Epithelial cell of proximal tubule (primary cell): ENCODE measurements at regions not wholly inside any gene's neighbourhood (a gene's known extent, or its start where the extent isn't known, plus 50 kb on each side); places are given as distances from the start of the nearest gene placed in this dataset.

ENCODE experiments used
- DNase-seq: peaks from one replicate; pipeline ENCODE4 v3.0.0-alpha.2; 2011; ENCODE audit warnings: low read depth
- H3K4me3 ChIP-seq: 2 replicates; pipeline ENCODE4 v1.5.1; 2011; ENCODE audit warnings: low read depth, mild to moderate bottlenecking, low read length
- TF ChIP-seq, protein P1 (sequence below): conservative IDR thresholded peaks from 2 replicates; pipeline ENCODE4 v1.5.1; 2012; ENCODE audit warnings: low read depth, mild to moderate bottlenecking, low read length

DNA sequence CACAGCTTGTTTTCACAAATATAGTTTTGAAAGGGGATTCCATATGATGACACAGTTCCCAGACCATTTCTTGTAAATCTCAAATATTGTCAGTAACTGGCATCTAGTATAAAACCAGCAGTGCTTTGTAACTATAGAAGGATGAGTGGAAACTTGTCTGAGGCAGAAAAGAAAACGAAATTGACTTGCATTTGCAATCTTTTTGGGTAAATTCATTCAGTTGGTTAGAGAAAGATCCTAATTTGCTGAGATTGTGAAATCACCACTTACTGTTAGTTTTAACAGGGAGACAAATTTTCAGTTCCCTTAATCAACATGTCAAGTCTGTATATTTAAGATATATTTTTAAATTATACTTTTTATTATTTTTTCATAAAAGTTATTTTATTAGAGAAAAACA, 71.5 kb upstream of the VEGFC start:
- no peak overlapping the region for H3K4me3 ChIP-seq
- no peak for DNase-seq
- TF ChIP-seq, protein P1, sequence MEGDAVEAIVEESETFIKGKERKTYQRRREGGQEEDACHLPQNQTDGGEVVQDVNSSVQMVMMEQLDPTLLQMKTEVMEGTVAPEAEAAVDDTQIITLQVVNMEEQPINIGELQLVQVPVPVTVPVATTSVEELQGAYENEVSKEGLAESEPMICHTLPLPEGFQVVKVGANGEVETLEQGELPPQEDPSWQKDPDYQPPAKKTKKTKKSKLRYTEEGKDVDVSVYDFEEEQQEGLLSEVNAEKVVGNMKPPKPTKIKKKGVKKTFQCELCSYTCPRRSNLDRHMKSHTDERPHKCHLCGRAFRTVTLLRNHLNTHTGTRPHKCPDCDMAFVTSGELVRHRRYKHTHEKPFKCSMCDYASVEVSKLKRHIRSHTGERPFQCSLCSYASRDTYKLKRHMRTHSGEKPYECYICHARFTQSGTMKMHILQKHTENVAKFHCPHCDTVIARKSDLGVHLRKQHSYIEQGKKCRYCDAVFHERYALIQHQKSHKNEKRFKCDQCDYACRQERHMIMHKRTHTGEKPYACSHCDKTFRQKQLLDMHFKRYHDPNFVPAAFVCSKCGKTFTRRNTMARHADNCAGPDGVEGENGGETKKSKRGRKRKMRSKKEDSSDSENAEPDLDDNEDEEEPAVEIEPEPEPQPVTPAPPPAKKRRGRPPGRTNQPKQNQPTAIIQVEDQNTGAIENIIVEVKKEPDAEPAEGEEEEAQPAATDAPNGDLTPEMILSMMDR, result no peak

DNA sequence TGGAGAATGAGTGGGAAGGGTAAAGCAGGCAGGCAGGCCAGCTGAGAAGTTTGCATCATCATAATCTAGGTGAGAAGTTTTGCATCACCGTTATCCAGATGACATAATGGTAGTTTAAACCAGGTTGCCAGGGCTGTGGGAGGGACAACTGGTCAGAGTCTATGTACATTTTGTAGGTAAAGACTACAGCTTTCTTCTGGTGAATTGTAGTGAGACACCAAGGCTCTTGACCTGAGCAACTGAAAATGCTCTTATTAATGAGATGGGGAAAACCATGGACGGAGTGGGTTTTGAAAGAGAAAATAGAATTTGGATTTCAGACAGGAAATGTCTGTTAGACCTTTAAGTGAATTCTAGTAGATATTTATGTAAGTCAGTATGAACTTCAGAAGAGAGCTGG, 76.0 kb upstream of the VEGFC start:
- TF ChIP-seq, protein P1, result no peak
- DNase-seq, result no peak
- H3K4me3 ChIP-seq, result no peak overlapping the region

DNA sequence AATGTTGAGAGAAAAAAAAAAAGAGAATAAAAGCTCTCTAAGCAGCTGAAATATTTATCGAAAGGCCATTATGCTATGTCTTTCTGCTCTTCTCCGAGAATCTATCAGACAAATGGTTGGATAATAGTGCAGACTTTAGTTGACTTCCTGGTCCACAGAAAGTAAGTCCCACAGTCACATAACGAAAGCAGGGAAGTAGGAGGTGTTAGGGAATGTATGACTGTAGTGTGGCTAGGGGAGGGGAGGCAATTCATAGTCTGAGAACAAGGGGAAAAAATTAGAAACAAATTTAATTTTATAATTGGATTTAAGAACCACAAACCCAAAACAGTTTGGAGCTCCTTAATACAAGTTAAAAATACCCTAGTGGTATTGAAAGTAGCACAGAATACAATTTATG, 79.7 kb upstream of the VEGFC start:
- TF ChIP-seq, protein P1, result no peak
- no peak overlapping the region for H3K4me3 ChIP-seq
- DNase-seq, result no peak

DNA sequence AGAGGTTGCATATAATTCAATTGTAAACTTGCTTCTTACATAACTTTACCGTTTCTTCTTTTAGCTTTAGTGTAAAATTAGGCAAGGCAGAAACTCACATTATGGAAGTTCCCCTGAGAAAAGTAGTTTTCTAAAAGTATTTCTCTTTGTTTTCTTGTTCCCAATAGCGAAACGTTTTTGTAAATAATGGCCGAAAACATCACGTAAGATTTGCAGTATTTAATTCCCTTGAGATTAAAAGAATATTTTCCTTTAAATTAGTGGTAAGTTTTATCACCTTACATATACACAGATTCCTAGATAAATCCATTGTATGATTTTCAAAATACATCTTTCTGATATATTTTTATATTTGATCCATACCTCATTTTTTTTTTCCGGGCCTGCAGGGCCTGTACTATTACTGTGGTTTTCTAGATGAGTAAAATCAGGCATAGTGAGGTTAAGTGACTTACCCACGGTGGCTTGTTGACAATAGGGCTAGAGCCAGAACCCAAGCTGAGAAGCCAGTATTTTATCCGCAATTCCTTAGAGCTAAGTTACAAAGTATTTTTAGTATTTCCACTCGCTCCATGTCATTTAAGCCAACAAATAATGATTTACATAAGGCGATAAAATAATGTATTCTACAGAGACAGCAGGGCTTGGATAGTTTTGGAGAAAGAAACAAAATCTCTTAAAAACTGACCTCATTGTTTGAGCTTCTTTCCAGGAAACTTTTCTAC, 82.2 kb upstream of the VEGFC start:
- TF ChIP-seq, protein P1, result no peak
- no peak for DNase-seq
- no peak overlapping the region for H3K4me3 ChIP-seq

DNA sequence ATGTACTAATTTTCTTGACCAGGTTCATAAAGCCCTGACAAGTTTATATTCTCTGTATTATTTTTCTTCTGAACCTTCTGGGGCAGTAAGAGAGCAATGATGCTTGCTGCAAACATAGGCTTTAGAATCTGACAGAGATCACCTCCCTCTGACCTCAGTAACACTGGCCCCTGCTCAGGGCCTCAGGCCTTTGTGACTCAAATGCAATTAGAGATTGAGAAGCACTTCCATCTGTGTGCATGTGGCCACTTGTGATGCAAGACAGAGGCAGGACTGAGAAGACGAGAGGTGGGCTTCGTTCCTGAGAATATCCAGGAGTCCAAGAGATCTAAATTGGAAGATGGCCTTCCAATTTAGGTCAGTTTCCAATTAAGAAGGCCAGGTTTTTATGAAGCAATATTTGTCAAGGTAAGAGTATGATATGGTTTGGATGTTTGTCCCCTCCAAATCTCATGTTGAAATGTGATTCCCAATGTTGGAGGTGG, 82.8 kb upstream of the VEGFC start:
- DNase-seq, result no peak
- TF ChIP-seq, protein P1, result no peak

DNA sequence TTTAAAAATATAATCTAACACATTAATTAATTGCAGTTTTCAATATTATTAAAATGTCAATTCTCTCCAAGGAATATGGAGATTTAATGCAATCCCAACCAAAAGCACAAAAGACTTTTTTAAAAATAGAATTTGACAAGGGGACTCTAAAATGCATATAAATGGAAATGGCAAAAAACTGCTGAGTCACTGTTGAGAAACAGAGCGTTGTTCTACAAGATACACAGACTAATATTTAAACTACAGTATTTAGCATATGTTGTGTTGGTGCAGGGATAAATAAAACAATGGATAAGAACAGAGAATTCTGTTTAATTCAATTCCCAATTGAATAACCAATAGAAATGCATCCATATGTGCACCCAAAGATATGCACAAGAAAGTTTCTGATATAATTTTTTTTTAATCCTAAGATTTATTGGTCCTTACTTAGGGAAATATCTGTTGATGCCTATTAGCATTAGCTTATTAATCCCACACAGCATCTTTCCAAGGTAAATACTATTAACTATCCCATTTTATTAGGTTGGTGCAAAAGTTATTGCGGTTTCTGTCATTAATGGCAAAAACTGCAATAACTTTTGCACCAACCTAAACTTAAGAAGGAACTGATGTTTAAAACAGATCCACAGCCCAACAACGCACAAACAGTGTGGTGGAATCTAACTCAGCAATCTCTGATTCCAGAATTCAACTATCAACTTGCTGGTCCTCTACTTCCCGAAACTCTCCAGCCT, 86.8 kb upstream of the VEGFC start:
- no peak overlapping the region for H3K4me3 ChIP-seq
- no peak for DNase-seq
- TF ChIP-seq, protein P1, result no peak

More for the DNA sequence above, 82.8 kb upstream of the VEGFC start:
- H3K4me3 ChIP-seq, result no peak overlapping the region

DNA sequence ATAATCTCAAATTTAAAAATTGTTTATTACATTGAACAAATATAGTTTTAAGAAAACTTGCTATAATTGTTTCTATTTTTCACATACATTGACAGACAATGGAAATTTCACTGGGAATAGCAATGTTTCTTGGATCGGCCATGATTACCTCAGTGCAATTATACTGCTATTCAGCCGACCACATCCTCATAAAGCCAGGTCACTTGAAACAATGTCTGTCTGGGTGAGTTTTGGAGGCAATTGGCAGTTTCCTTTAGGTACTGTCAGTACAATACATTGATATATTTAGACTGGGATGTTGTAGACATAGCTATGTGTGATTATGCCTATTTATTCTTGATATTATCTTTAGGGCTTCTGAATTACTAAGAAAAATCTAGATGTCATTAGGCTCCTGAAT, 89.5 kb upstream of the VEGFC start:
- DNase-seq, result no peak
- H3K4me3 ChIP-seq, result no peak overlapping the region
- TF ChIP-seq, protein P1, result no peak
